H1 (cell line): ENCODE measurements at regions not wholly inside any gene's neighbourhood (a gene's known extent, or its start where the extent isn't known, plus 50 kb on each side); places are given as distances from the start of the nearest gene placed in this dataset.

ENCODE experiments used
- CTCF ChIA-PET: fragments of 300-600 bp; sonication (Branson Sonifier 250); formaldehyde crosslinking; loops from one replicate; lab custom pipeline; 2021; ENCODE audit not compliant: partially characterized antibody; lab: Charles Lee
- POLR2A ChIA-PET: fragments of 300-600 bp; sonication (Branson Sonifier 250); formaldehyde crosslinking; loops from one replicate; lab custom pipeline; 2021; ENCODE audit warnings: inconsistent platforms; ENCODE audit not compliant: partially characterized antibody; lab: Charles Lee
- DNase-seq, 2 experiments: peaks; one replicate each; pipeline versions ENCODE4 v3.0.0 to v3.0.0-alpha.2; 2010 to 2022; ENCODE audit warnings: low spot score in 2 of 2, low read depth in 1 of 2, mixed read lengths in 1 of 2
- FAIRE-seq: peaks from 2 replicates; lab custom pipeline; 2011; peaks lifted over from hg19 to GRCh38; lab: Jason Lieb, UNC
- H2AFZ ChIP-seq: 2 replicates; pipeline ENCODE4 v1.8.1; 2012; ENCODE audit warnings: low read length, inconsistent platforms
- H2AK5ac ChIP-seq: 2 replicates; pipeline ENCODE4 v1.6.1; 2013; ENCODE audit warnings: low read depth, low read length
- H2BK120ac ChIP-seq: replicated peaks from 2 replicates; pipeline ENCODE3; 2013; ENCODE audit warnings: low read depth, low read length, inconsistent platforms
- H2BK12ac ChIP-seq: 2 replicates; pipeline ENCODE4 v1.6.1; 2013; ENCODE audit warnings: low read depth, low read length
- H2BK15ac ChIP-seq: 2 replicates; pipeline ENCODE4 v1.6.1; 2013; ENCODE audit warnings: low read length
- H2BK20ac ChIP-seq: 2 replicates; pipeline ENCODE4 v1.6.1; 2013; ENCODE audit warnings: low read length
- H2BK5ac ChIP-seq: 2 replicates; pipeline ENCODE4 v1.6.1; 2013; ENCODE audit warnings: low read depth, low read length
- H3K14ac ChIP-seq: 2 replicates; pipeline ENCODE4 v1.6.1; 2013; ENCODE audit warnings: inconsistent platforms; ENCODE audit not compliant: insufficient read length
- H3K18ac ChIP-seq: 2 replicates; pipeline ENCODE4 v1.6.1; 2013; ENCODE audit warnings: low read length; ENCODE audit errors: extremely low read depth
- H3K23ac ChIP-seq: 2 replicates; pipeline ENCODE4 v1.6.1; 2013; ENCODE audit warnings: inconsistent platforms; ENCODE audit not compliant: insufficient read length
- H3K23me2 ChIP-seq: 2 replicates; pipeline ENCODE4 v1.6.1; 2013; ENCODE audit warnings: low read depth, low read length
- H3K27ac ChIP-seq: 2 replicates; pipeline ENCODE4 v1.6.1; 2011; ENCODE audit warnings: low read depth, low read length, inconsistent platforms
- H3K27me3 ChIP-seq, 4 experiments: replicated peaks in 1 of 4; 1 replicate in 1 of 4; 2 replicates in 3 of 4; pipeline versions ENCODE4 v1.6.1 to v1.8.1; 2011 to 2013; ENCODE audit warnings: low read length in 3 of 4, mild to moderate bottlenecking in 3 of 4, inconsistent platforms in 2 of 4, mixed read lengths in 2 of 4, moderate library complexity in 1 of 4; ENCODE audit not compliant: control insufficient read depth in 3 of 4, insufficient read depth in 3 of 4; ENCODE audit errors: extremely low read depth in 1 of 4
- H3K36me3 ChIP-seq, 4 experiments: 2 replicates each; pipeline versions ENCODE4 v1.6.1 to v1.8.1; 2011 to 2013; ENCODE audit warnings: mild to moderate bottlenecking in 4 of 4, low read length in 3 of 4, moderate library complexity in 2 of 4, control low read depth in 1 of 4, inconsistent platforms in 1 of 4; ENCODE audit not compliant: insufficient read depth in 4 of 4, control insufficient read depth in 2 of 4
- H3K4ac ChIP-seq: replicated peaks from 2 replicates; pipeline ENCODE3; 2013; ENCODE audit warnings: low read length, low read depth, mixed read lengths, inconsistent platforms; ENCODE audit not compliant: insufficient read length
- H3K4me1 ChIP-seq, 4 experiments: replicated peaks in 1 of 4; 1 replicate in 1 of 4; 2 replicates in 3 of 4; pipeline versions ENCODE4 v1.6.1 to v1.8.1; 2011 to 2013; ENCODE audit warnings: low read length in 3 of 4, inconsistent platforms in 2 of 4, mixed read lengths in 1 of 4; ENCODE audit not compliant: insufficient read depth in 4 of 4, control insufficient read depth in 3 of 4
- H3K4me2 ChIP-seq, 2 experiments: 2 replicates each; pipeline versions ENCODE4 v1.6.1 to v1.8.1; 2011 to 2013; ENCODE audit warnings: low read depth in 2 of 2, low read length in 2 of 2, control low read depth in 1 of 2, inconsistent platforms in 1 of 2, mild to moderate bottlenecking in 1 of 2; ENCODE audit not compliant: insufficient read depth in 1 of 2
- H3K4me3 ChIP-seq, 4 experiments: fragments of 200-600, 300-600 bp in 1 of 4; sonication (generic), shearing (Covaris generic), sonication (Bioruptor Twin) in 1 of 4; 2 replicates each; pipeline versions ENCODE4 v1.5.1 to v1.8.1; 2011 to 2016; ENCODE audit warnings: low read length in 4 of 4, low read depth in 3 of 4, control low read depth in 2 of 4, inconsistent platforms in 2 of 4, mild to moderate bottlenecking in 2 of 4, mixed read lengths in 1 of 4, moderate library complexity in 1 of 4; ENCODE audit not compliant: insufficient read depth in 2 of 4; ENCODE audit errors: extremely low read depth in 1 of 4
- H3K56ac ChIP-seq: replicated peaks from 2 replicates; pipeline ENCODE3; 2013; ENCODE audit warnings: low read depth, mild to moderate bottlenecking, mixed read lengths, low read length, inconsistent platforms; ENCODE audit not compliant: insufficient read length
- H3K79me1 ChIP-seq: 2 replicates; pipeline ENCODE4 v1.6.1; 2013; ENCODE audit warnings: low read depth, low read length, control low read depth
- H3K79me2 ChIP-seq, 2 experiments: 2 replicates each; pipeline versions ENCODE4 v1.6.1 to v1.8.1; 2012 to 2013; ENCODE audit warnings: low read length in 2 of 2, mild to moderate bottlenecking in 2 of 2, inconsistent platforms in 1 of 2; ENCODE audit not compliant: insufficient read depth in 2 of 2, control insufficient read depth in 1 of 2
- H3K9ac ChIP-seq, 4 experiments: replicated peaks in 1 of 4; 1 replicate in 1 of 4; 2 replicates in 3 of 4; pipeline versions ENCODE4 v1.6.1 to v1.8.1; 2011 to 2013; ENCODE audit warnings: low read depth in 3 of 4, low read length in 3 of 4, control low read depth in 2 of 4, mild to moderate bottlenecking in 2 of 4, moderate library complexity in 2 of 4, inconsistent platforms in 1 of 4; ENCODE audit errors: extremely low read depth in 1 of 4
- H3K9me3 ChIP-seq, 2 experiments: 2 replicates each; pipeline versions ENCODE4 v1.6.1 to v1.8.1; 2012 to 2013; ENCODE audit warnings: mild to moderate bottlenecking in 2 of 2, moderate library complexity in 2 of 2, control low read depth in 1 of 2, inconsistent platforms in 1 of 2, low read depth in 1 of 2, low read length in 1 of 2, mixed read lengths in 1 of 2; ENCODE audit not compliant: insufficient read depth in 2 of 2
- H4K20me1 ChIP-seq, 2 experiments: replicated peaks in 1 of 2; 2 replicates each; pipeline versions ENCODE3 to v1.8.1; 2011 to 2013; ENCODE audit warnings: inconsistent platforms in 2 of 2, low read length in 2 of 2, mild to moderate bottlenecking in 1 of 2; ENCODE audit not compliant: insufficient read depth in 2 of 2, control insufficient read depth in 1 of 2
- H4K5ac ChIP-seq: 2 replicates; pipeline ENCODE4 v1.6.1; 2013; ENCODE audit warnings: low read length, low read depth, mixed read lengths, inconsistent platforms; ENCODE audit not compliant: insufficient read length
- H4K8ac ChIP-seq: 2 replicates; pipeline ENCODE4 v1.8.0; 2013; ENCODE audit warnings: mild to moderate bottlenecking, moderate library complexity, low read length, inconsistent platforms; ENCODE audit not compliant: insufficient read depth; ENCODE audit errors: extremely low read depth
- H4K91ac ChIP-seq: replicated peaks from 2 replicates; pipeline ENCODE3; 2013; ENCODE audit warnings: low read length, mixed read lengths, inconsistent platforms; ENCODE audit not compliant: insufficient read length
- CBX5 ChIP-seq: fragments of 300-800, 300-1000 bp; sonication (generic); IDR thresholded peaks from 2 replicates; pipeline ENCODE4 v1.7.1; 2016; ENCODE audit warnings: antibody characterized with exemption, low read length, low read depth
- EZH2 ChIP-seq: fragments of 200-600 bp; sonication (generic); IDR thresholded peaks from 2 replicates; pipeline ENCODE4 v1.7.1; 2012; ENCODE audit warnings: low read depth, mild to moderate bottlenecking, moderate library complexity, low read length, inconsistent platforms; ENCODE audit not compliant: severe bottlenecking
- JUN ChIP-seq: IDR thresholded peaks from 2 replicates; pipeline ENCODE4 v1.6.1; 2011; ENCODE audit warnings: low read depth, mild to moderate bottlenecking, improper control_type of control experiment, low read length
- KDM5A ChIP-seq: fragments of 200-600 bp; IDR thresholded peaks from 2 replicates; pipeline ENCODE4 v1.7.1; 2012; ENCODE audit warnings: mild to moderate bottlenecking, low read length, inconsistent platforms, mixed read lengths
- SIN3A ChIP-seq, 2 experiments: IDR thresholded peaks in 1 of 2; conservative IDR thresholded peaks in 1 of 2; 2 replicates each; pipeline ENCODE4 v1.6.1; 2011 to 2012; ENCODE audit warnings: low read length in 2 of 2, improper control_type of control experiment in 1 of 2, low read depth in 1 of 2, mild to moderate bottlenecking in 1 of 2
- WGBS, 2 experiments: shearing (Covaris generic) in 1 of 2; methylation state at CpG; one replicate each; pipeline versions ENCODE4 v1.1.6 to v1.1.7; 2013 to 2015; ENCODE audit warnings: low lambda C conversion rate in 2 of 2, mixed read lengths in 2 of 2, inconsistent platforms in 1 of 2, low coverage in 1 of 2, missing lambda C conversion rate in 1 of 2; ENCODE audit not compliant: insufficient replicate concordance in 2 of 2, insufficient coverage in 1 of 2, insufficient read length in 1 of 2; ENCODE audit errors: extremely low coverage in 1 of 2, missing lambda C conversion rate in 1 of 2; 5-methylcytosine and 5-hydroxymethylcytosine counted together
- TF ChIP-seq, protein P1 (sequence below), 3 experiments: IDR thresholded peaks; 1 replicate in 2 of 3; 2 replicates in 1 of 3; pipeline versions ENCODE4 v1.5.1 to v1.6.1; 2011; ENCODE audit warnings: low read length in 3 of 3, mild to moderate bottlenecking in 3 of 3, inconsistent platforms in 2 of 3, low read depth in 1 of 3, moderate library complexity in 1 of 3; ENCODE audit not compliant: insufficient read depth in 1 of 3; ENCODE audit errors: control extremely low read depth in 1 of 3

- H2BK5ac ChIP-seq = no peak overlapping the region
- H3K4me1 ChIP-seq = peaks cover 3 to 16% (median 14%) of the 10 kb centered on the region in 4 experiments; a peak in 6 of 7 replicates
- H3K23ac ChIP-seq = no peak overlapping the region
- no peak overlapping the region for H2AK5ac ChIP-seq
- FAIRE-seq = no peak
- no peak overlapping the region for H3K4me3 ChIP-seq
- H3K36me3 ChIP-seq = no peaks in the 10 kb centered on the region
- no peaks in the 10 kb centered on the region for H4K20me1 ChIP-seq
- peaks cover 0 to 4% of the 10 kb centered on the region in 2 experiments; a peak in 2 of 4 replicates for H3K9me3 ChIP-seq
- no peaks in the 10 kb centered on the region for H3K27me3 ChIP-seq
- H3K79me1 ChIP-seq = no peaks in the 10 kb centered on the region
- TF ChIP-seq KDM5A = no peak
- no peak for TF ChIP-seq CBX5
- TF ChIP-seq SIN3A (conservative IDR thresholded peaks at IDR 0.05 in 1 of 2, IDR thresholded peaks at IDR 0.05 in 1 of 2; ENCODE audit: low read depth in 1 of 2, low read length in 2 of 2) = no peak
- TF ChIP-seq EZH2 = no peak
- TF ChIP-seq, protein P1, sequence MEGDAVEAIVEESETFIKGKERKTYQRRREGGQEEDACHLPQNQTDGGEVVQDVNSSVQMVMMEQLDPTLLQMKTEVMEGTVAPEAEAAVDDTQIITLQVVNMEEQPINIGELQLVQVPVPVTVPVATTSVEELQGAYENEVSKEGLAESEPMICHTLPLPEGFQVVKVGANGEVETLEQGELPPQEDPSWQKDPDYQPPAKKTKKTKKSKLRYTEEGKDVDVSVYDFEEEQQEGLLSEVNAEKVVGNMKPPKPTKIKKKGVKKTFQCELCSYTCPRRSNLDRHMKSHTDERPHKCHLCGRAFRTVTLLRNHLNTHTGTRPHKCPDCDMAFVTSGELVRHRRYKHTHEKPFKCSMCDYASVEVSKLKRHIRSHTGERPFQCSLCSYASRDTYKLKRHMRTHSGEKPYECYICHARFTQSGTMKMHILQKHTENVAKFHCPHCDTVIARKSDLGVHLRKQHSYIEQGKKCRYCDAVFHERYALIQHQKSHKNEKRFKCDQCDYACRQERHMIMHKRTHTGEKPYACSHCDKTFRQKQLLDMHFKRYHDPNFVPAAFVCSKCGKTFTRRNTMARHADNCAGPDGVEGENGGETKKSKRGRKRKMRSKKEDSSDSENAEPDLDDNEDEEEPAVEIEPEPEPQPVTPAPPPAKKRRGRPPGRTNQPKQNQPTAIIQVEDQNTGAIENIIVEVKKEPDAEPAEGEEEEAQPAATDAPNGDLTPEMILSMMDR (IDR thresholded peaks at IDR 0.05; ENCODE audit: control extremely low read depth in 1 of 3, insufficient read depth in 1 of 3, low read depth in 1 of 3, low read length in 3 of 3) = no peak
- TF ChIP-seq JUN = no peak
- TF ChIP-seq, all 59 proteins: peak for 0
- no peak overlapping the region for H2BK12ac ChIP-seq
- ChIA-PET CTCF (interaction anchor here (1.4 kb wide), 1 partner anchor 11 kb away, joined by 3 read pairs; no protein-coding TSS in a partner anchor), POLR2A (no interaction called here)
- H3K79me2 ChIP-seq = no peaks in the 10 kb centered on the region
- H3K27ac ChIP-seq = no peak overlapping the region
- 0 out of 2 replicates have a peak overlapping the region, but pooled peaks have one; percentile 3 for H2BK20ac ChIP-seq
- no peak overlapping the region for H4K8ac ChIP-seq
- H3K4ac ChIP-seq = no peak overlapping the region
- no peak overlapping the region for H4K91ac ChIP-seq
- no peak overlapping the region for H3K56ac ChIP-seq
- H3K9ac ChIP-seq = no peak overlapping the region
- H3K23me2 ChIP-seq = no peaks in the 10 kb centered on the region; the same call in 1 of the 2 replicates
- no peak overlapping the region for H3K4me2 ChIP-seq
- no peak overlapping the region for H2BK120ac ChIP-seq
- DNase-seq = no peak
- no peak overlapping the region for H2BK15ac ChIP-seq
- H3K18ac ChIP-seq = no peak overlapping the region
- no peak overlapping the region for H3K14ac ChIP-seq
- WGBS, 2 experiments = 87% methylated on average over 6 of the region's 6 CpGs; no CpG with 5 or more reads in 1 of the 2 experiments
- H2AFZ ChIP-seq = no peak overlapping the region
- H4K5ac ChIP-seq = no peak overlapping the region
These were observed 286.9 kb upstream of the USP25 start for GRCh38 chr21:15442743-15443469.
